ENCODE measurements at regions not wholly inside any gene's neighbourhood (a gene's known extent, or its start where the extent isn't known, plus 50 kb on each side); places are given as distances from the start of the nearest gene placed in this dataset.

DNA sequence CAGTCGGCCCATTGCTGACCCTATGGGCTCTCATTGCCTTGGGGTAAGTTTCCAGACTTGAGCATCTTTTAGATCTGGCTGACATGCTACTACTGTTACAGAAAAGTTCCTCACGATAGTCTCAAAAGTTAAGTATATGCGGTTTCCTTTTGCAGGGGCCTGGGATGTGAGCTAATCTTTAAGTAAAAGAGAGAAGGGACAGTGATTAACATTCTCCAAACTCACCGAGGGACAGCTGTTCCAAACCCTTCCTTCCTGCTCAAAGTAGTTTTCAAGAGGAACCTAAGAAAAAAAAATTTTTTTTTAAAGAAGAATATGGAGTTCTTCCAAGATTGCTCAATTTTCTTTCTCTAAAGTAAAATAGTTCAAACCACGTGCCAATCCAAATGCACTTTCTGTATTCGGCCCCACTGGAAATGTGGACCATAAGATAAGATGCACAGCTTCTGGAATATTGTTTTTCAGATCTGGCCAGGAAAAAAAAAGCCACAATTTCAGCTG lies 168.0 kb upstream of the SPRY4 start:
- Histone ChIP-seq H3K27me3 (ENCODE audit: insufficient read depth, low read depth, severe bottlenecking) (no peaks in the 10 kb centered on the region), H3K9me3 (ENCODE audit: severe bottlenecking) (no peaks in the 10 kb centered on the region), H3K27ac (no peak overlapping the region), H3K4me3 (ENCODE audit: low read depth, low read length) (no peak overlapping the region), H3K36me3 (no peaks in the 10 kb centered on the region)
- no peak for TF ChIP-seq CTCF (IDR thresholded peaks at IDR 0.05; ENCODE audit: low read depth, low read length)
- DNase-seq, result no peak

DNA sequence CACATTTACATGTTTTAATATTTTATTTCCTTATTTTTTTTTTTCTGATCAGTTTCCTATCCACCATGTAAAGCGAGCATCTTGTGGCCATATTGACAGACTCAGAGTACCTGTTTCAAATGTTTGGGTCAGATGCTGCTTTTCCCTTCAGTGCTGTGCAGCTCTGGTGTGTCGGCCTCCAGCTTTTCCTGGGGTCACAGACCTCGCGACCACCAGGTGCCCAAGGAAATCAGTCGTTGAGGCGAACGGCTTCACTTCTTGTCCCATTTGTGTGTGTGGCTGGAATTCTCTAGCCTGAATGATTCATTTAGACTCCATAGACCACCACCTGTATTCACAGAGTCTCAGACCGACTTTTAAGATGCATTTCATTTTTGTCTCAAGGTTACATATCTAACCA lies 166.9 kb upstream of the SPRY4 start:
- DNase-seq, result no peak
- H3K9me3 ChIP-seq (ENCODE audit: severe bottlenecking), result no peaks in the 10 kb centered on the region
- no peak overlapping the region for H3K27ac ChIP-seq
- H3K36me3 ChIP-seq, result no peaks in the 10 kb centered on the region
- no peak overlapping the region for H3K4me3 ChIP-seq (ENCODE audit: low read depth, low read length)
- TF ChIP-seq CTCF (IDR thresholded peaks at IDR 0.05; ENCODE audit: low read depth, low read length), result no peak
- H3K27me3 ChIP-seq (ENCODE audit: insufficient read depth, low read depth, severe bottlenecking), result no peaks in the 10 kb centered on the region

GRCh38 chr5:142491270-142491669 lies 166.4 kb upstream of the SPRY4 start:
- DNase-seq, result peak; percentile 74
- Histone ChIP-seq H3K9me3 (ENCODE audit: severe bottlenecking) (no peaks in the 10 kb centered on the region), H3K4me3 (ENCODE audit: low read depth, low read length) (no peak overlapping the region), H3K27me3 (ENCODE audit: insufficient read depth, low read depth, severe bottlenecking) (no peaks in the 10 kb centered on the region), H3K36me3 (no peaks in the 10 kb centered on the region), H3K27ac (no peak overlapping the region)
- no peak for TF ChIP-seq CTCF (IDR thresholded peaks at IDR 0.05; ENCODE audit: low read depth, low read length)

DNA sequence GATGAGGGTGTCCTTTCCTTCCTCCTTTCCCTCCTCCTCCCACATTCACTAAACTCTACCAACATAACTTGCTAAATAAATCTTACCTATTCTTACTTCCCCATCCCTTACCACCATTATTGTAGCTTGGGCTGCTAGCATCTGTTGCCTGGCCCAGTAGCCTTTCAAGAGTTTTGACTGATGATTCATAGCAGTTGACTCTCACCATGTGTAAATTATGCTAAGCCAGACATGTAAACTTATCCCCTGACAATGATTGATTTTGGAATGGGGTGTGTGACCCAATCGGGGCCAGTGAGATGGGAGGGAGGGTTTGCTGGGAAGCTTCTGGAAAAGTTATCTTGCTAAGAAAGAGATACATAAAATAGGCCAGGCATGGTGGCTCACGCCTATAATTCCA lies 161.8 kb upstream of the SPRY4 start:
- TF ChIP-seq CTCF (IDR thresholded peaks at IDR 0.05; ENCODE audit: low read depth, low read length), result no peak
- Histone ChIP-seq H3K27ac (no peak overlapping the region), H3K27me3 (ENCODE audit: insufficient read depth, low read depth, severe bottlenecking) (no peaks in the 10 kb centered on the region), H3K9me3 (ENCODE audit: severe bottlenecking) (no peaks in the 10 kb centered on the region), H3K4me3 (ENCODE audit: low read depth, low read length) (no peak overlapping the region), H3K36me3 (no peaks in the 10 kb centered on the region)
- DNase-seq, result no peak

DNA sequence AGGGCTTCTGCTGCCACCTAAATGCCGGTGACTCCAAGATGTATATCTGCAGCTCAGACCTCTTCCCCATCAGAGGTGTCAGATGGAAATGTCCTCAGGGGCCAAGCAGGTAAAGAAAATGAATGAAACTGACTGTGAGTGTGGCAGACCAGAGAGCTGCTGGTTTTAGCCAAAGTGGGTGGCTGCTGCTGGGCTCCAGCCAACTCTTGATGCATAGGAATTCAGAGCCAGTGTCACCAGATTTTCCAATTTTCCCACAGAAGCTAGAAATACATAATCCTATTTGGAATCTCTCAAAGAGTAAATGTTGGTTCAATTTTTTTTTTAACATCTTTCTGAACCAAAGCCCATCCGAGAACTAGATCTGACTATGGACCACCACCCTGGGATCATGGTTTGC lies 161.2 kb upstream of the SPRY4 start:
- H3K36me3 ChIP-seq, result no peaks in the 10 kb centered on the region
- H3K27me3 ChIP-seq (ENCODE audit: insufficient read depth, low read depth, severe bottlenecking), result no peaks in the 10 kb centered on the region
- TF ChIP-seq CTCF (IDR thresholded peaks at IDR 0.05; ENCODE audit: low read depth, low read length), result no peak
- H3K4me3 ChIP-seq (ENCODE audit: low read depth, low read length), result no peak overlapping the region
- DNase-seq, result no peak
- H3K27ac ChIP-seq, result no peak overlapping the region
- H3K9me3 ChIP-seq (ENCODE audit: severe bottlenecking), result no peaks in the 10 kb centered on the region

DNA sequence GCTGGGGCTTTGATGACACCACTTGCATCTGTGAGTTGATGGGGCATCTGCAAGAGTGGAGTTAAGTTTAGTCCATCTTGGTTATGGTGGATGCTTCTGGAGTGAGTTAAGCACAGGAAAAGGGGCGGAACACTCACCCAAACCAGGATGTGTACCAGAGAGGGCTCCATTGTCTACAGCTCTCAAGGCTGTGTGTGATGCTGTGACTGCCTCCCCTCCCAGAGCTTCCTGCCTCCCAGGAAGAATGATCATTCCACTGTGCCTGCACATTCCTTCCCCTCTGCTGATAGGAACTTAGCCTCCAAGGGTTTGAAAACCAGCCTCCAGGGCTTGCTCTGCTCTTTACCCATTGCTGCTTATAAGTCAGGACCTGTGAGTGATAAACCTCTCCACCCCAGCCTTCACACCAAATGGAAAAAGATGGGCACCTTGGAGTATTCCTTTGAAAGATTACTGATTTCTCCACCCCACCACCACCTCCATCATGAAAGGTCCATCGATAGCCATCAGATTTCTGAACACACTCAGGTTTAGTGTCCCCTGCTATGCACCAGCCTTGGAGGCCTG lies 160.1 kb upstream of the SPRY4 start:
- TF ChIP-seq CTCF (IDR thresholded peaks at IDR 0.05; ENCODE audit: low read depth, low read length), result no peak
- Histone ChIP-seq H3K4me3 (ENCODE audit: low read depth, low read length) (no peak overlapping the region), H3K9me3 (ENCODE audit: severe bottlenecking) (no peaks in the 10 kb centered on the region), H3K27me3 (ENCODE audit: insufficient read depth, low read depth, severe bottlenecking) (no peaks in the 10 kb centered on the region), H3K36me3 (no peaks in the 10 kb centered on the region), H3K27ac (no peak overlapping the region)
- no peak for DNase-seq
